Bronchial epithelial cell (primary cell): ENCODE measurements at regions not wholly inside any gene's neighbourhood (a gene's known extent, or its start where the extent isn't known, plus 50 kb on each side); places are given as distances from the start of the nearest gene placed in this dataset.

ENCODE experiments used
- DNase-seq: peaks from one replicate; pipeline ENCODE4 v3.0.0-alpha.2; 2010; ENCODE audit warnings: low read depth
- FAIRE-seq: peaks from 2 replicates; lab custom pipeline; 2011; peaks lifted over from hg19 to GRCh38; lab: Jason Lieb, UNC
- H3K27me3 ChIP-seq: 2 replicates; pipeline ENCODE4 v1.5.1; 2011; ENCODE audit warnings: low read length; ENCODE audit not compliant: control insufficient read depth, insufficient read depth
- H3K36me3 ChIP-seq: 2 replicates; pipeline ENCODE4 v1.5.1; 2011; ENCODE audit warnings: low read length; ENCODE audit not compliant: control insufficient read depth, insufficient read depth
- H3K4me3 ChIP-seq: 2 replicates; pipeline ENCODE4 v1.5.1; 2011; ENCODE audit warnings: mild to moderate bottlenecking, low read depth, low read length, control low read depth
- TF ChIP-seq, protein P1 (sequence below): IDR thresholded peaks from 2 replicates; pipeline ENCODE4 v1.5.1; 2011; ENCODE audit warnings: mild to moderate bottlenecking, moderate library complexity, low read length, control low read depth, inconsistent platforms; ENCODE audit not compliant: insufficient read depth, severe bottlenecking

DNA sequence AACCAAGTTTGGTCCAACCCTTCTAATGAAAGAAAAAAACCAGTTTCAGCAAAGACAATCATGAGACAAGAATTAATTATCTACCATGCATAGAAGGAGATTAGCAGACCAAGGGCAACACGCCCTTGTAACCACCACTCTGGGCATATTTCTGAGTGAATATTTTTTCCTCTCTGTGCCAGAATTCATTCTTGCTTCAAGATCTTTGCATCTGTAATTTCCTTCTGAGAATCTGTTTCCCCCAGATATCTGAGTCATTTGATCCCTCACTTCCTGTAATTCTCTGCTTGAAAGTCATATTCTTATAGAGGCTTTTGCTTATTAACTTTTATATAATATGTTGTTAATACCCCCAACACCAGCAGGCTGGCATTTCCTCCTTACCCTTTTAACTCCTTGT, 243.7 kb downstream of the SLC16A7 start:
- Histone ChIP-seq H3K4me3 (no peak overlapping the region), H3K27me3 (no peaks in the 10 kb centered on the region), H3K36me3 (no peaks in the 10 kb centered on the region)
- DNase-seq, result peak; percentile 37
- FAIRE-seq, result no peak
- TF ChIP-seq, protein P1, sequence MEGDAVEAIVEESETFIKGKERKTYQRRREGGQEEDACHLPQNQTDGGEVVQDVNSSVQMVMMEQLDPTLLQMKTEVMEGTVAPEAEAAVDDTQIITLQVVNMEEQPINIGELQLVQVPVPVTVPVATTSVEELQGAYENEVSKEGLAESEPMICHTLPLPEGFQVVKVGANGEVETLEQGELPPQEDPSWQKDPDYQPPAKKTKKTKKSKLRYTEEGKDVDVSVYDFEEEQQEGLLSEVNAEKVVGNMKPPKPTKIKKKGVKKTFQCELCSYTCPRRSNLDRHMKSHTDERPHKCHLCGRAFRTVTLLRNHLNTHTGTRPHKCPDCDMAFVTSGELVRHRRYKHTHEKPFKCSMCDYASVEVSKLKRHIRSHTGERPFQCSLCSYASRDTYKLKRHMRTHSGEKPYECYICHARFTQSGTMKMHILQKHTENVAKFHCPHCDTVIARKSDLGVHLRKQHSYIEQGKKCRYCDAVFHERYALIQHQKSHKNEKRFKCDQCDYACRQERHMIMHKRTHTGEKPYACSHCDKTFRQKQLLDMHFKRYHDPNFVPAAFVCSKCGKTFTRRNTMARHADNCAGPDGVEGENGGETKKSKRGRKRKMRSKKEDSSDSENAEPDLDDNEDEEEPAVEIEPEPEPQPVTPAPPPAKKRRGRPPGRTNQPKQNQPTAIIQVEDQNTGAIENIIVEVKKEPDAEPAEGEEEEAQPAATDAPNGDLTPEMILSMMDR, result no peak

DNA sequence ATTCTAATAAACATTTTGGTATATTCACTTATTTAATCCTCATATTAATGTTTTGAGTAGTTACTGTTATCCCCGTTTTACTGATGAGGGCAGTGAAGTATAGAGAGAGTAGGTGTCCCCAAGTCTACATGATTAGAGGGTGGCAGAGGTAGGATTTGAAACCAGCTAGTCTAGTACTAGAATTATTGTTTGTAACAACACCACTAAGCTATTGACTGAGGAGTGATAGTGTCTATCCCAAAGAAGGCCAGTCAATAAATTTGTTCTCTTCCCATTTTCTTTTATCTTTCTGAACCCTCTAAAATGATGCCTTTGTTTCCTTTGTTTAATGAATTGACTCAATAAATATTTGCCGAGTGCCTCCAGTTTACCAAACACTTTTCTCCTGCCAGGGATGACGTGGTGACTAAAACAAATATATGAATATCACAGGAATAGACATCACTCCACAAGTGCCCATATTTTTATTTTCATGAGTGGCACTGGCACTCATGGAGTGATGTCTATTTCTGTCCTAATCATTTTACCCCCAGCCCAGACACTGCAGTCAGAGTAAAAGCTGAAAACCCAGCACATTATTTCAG, 247.5 kb downstream of the SLC16A7 start:
- Histone ChIP-seq H3K36me3 (no peaks in the 10 kb centered on the region), H3K4me3 (no peak overlapping the region), H3K27me3 (no peaks in the 10 kb centered on the region)
- DNase-seq (peak; percentile 13), FAIRE-seq (no peak)
- TF ChIP-seq, protein P1, result no peak

DNA sequence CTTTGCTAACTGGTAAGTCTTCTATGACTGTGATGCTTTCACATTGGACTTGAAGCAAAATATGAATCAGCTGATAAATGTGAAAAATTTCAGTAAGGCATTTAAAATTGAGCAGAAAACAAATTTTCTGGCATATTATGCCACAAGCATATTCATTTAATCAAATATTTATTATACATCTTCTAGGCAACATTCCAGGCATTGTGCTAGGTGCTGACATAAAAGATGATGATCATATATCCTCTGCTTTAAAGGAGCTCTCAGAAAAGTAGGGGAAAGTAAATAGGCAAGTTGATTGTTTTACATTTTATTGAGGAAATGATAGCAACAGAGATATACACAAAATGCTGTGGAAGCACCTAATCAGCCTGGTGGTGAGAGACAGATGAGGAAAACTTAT, 248.9 kb downstream of the SLC16A7 start:
- H3K4me3 ChIP-seq, result no peak overlapping the region
- DNase-seq (no peak), FAIRE-seq (no peak)
- no peaks in the 10 kb centered on the region for H3K27me3 ChIP-seq
- TF ChIP-seq, protein P1, result no peak
- no peaks in the 10 kb centered on the region for H3K36me3 ChIP-seq

DNA sequence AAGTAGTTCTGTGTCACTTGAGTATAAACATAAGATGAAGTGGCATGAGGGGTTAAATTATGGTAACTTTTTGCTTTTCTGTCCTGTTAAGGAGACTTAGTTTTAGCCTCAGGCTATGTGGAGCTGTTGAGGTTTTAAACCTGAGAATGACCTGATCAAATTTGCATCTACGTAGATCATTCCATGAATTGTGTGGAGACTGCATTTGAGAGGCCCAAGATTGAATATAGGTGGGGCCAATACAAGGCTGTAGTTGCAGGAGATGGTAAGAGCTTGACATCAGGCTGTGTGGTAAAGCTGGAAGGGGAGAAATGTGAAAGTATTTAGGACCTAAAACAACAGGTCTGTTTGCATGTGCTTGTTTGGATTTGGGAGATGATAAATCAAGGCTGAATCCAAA, 249.5 kb downstream of the SLC16A7 start:
- H3K4me3 ChIP-seq, result no peak overlapping the region
- no peak for DNase-seq
- no peaks in the 10 kb centered on the region for H3K27me3 ChIP-seq
- TF ChIP-seq, protein P1, result no peak
- H3K36me3 ChIP-seq, result no peaks in the 10 kb centered on the region
- no peak for FAIRE-seq

DNA sequence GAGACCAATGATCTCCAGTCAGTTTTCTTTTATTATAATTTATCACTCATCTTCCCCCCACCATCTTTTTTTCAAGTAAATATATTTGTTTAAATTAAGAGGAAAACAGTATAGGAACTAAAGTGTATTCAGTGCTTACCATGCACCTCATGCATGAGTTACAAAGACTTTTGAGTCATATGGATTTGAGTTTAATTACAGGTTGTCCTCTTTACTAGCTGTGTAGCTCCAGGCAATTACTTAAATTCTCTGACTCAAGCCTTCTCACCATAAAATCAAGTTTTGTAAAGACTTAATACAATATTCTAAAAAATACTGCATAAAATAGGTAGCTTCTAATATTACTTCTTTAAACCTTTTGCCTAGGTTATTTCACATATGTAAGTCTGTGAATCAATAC, 251.3 kb downstream of the SLC16A7 start:
- Histone ChIP-seq H3K27me3 (no peaks in the 10 kb centered on the region), H3K4me3 (no peak overlapping the region), H3K36me3 (no peaks in the 10 kb centered on the region)
- TF ChIP-seq, protein P1, result no peak
- FAIRE-seq, result no peak
- peak; percentile 60 for DNase-seq

DNA sequence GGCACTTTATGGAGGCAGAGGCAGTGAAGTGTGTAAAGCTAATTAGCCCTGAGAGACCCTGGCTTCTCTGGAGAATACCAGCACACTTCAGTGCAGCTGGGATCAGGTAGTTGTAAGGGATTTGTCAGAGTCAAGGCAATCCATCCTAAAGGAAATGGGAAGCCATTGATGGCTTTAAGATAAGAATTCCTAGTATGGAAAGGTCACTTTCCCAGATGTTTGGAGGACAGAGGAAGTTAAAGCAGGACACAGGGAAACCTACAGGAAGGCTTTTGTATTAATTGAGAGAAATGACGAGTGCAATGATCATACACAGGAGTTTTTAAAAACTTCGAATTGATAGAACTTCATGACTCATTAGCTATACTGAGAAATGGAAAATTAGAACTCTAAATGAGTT, 254.4 kb downstream of the SLC16A7 start:
- FAIRE-seq (no peak), DNase-seq (no peak)
- H3K4me3 ChIP-seq, result no peak overlapping the region
- TF ChIP-seq, protein P1, result no peak
- H3K27me3 ChIP-seq, result no peaks in the 10 kb centered on the region
- no peaks in the 10 kb centered on the region for H3K36me3 ChIP-seq
